A673 (cell line): ENCODE measurements at regions not wholly inside any gene's neighbourhood (a gene's known extent, or its start where the extent isn't known, plus 50 kb on each side); places are given as distances from the start of the nearest gene placed in this dataset.

Experiments used
- BruUV-seq: library from RNA; stranded (reverse); fragments of 400-500 nt; replicated peaks from 2 replicates; lab custom pipeline; 2021; lab: Mats Ljungman, UMichigan
- CTCF ChIA-PET: fragments of 300-600 bp; sonication (Branson Sonifier 250); formaldehyde crosslinking; loops from one replicate; lab custom pipeline; 2022; ENCODE audit warnings: antibody characterized with exemption; lab: Charles Lee
- POLR2A ChIA-PET: fragments of 300-600 bp; sonication (Branson Sonifier 250); formaldehyde crosslinking; loops from one replicate; lab custom pipeline; 2022; ENCODE audit warnings: antibody characterized with exemption; ENCODE audit not compliant: low non-redundant PET; lab: Charles Lee
- DNase-seq: peaks from one replicate; pipeline ENCODE4 v3.0.0-alpha.2; 2015; ENCODE audit warnings: low spot score
- H3K27ac ChIP-seq: fragments of 200-600 bp; sonication (generic); 2 replicates; pipeline ENCODE4 v1.5.1; 2016; ENCODE audit warnings: mixed run types, low read depth, mild to moderate bottlenecking, mixed read lengths, antibody characterized with exemption, low read length; ENCODE audit not compliant: poor library complexity, severe bottlenecking
- H3K27me3 ChIP-seq: fragments of 200-600 bp; sonication (generic); replicated peaks from 2 replicates; pipeline ENCODE4 v1.6.1; 2017; ENCODE audit warnings: mixed run types, low read depth, mild to moderate bottlenecking, mixed read lengths, antibody characterized with exemption, low read length; ENCODE audit not compliant: insufficient read depth, poor library complexity
- H3K36me3 ChIP-seq: fragments of 200-600 bp; sonication (generic); 2 replicates; pipeline ENCODE4 v1.6.1; 2016; ENCODE audit warnings: mixed run types, mild to moderate bottlenecking, mixed read lengths, antibody characterized with exemption, low read length; ENCODE audit not compliant: insufficient read depth, poor library complexity, severe bottlenecking
- H3K4me1 ChIP-seq: fragments of 200-600 bp; sonication (generic); 2 replicates; pipeline ENCODE4 v1.6.1; 2017; ENCODE audit warnings: mixed run types, mild to moderate bottlenecking, mixed read lengths, antibody characterized with exemption, low read length; ENCODE audit not compliant: insufficient read depth, poor library complexity, severe bottlenecking
- H3K4me3 ChIP-seq: fragments of 200-600 bp; sonication (generic); 2 replicates; pipeline ENCODE4 v1.5.1; 2016; ENCODE audit warnings: low read depth, mixed run types, mild to moderate bottlenecking, mixed read lengths, low read length; ENCODE audit not compliant: poor library complexity, severe bottlenecking
- H3K9me3 ChIP-seq: fragments of 200-600 bp; sonication (generic); 2 replicates; pipeline ENCODE4 v1.6.1; 2016; ENCODE audit warnings: mixed run types, low read depth, mild to moderate bottlenecking, mixed read lengths, antibody characterized with exemption, low read length; ENCODE audit not compliant: poor library complexity, severe bottlenecking
- EZH2 ChIP-seq: fragments of 200-600 bp; sonication (generic); IDR thresholded peaks from 2 replicates; pipeline ENCODE4 v1.6.1; 2017; ENCODE audit warnings: borderline replicate concordance, low read depth, mild to moderate bottlenecking, mixed read lengths, antibody characterized with exemption, low read length; ENCODE audit not compliant: poor library complexity, severe bottlenecking
- intact Hi-C: fragments of 100-400 bp; cut with micrococcal nuclease; formaldehyde crosslinking; loops from one replicate; pipeline ENCODE4 v1.10.0; 2022; ENCODE audit not compliant: unreplicated experiment
- TF ChIP-seq, protein P1 (sequence below): fragments of 300-800, 200-600 bp; sonication (generic); conservative IDR thresholded peaks from 2 replicates; pipeline ENCODE4 v1.5.1; 2017; ENCODE audit warnings: low read depth, mild to moderate bottlenecking, antibody characterized with exemption, low read length, moderate library complexity, mixed read lengths

DNA sequence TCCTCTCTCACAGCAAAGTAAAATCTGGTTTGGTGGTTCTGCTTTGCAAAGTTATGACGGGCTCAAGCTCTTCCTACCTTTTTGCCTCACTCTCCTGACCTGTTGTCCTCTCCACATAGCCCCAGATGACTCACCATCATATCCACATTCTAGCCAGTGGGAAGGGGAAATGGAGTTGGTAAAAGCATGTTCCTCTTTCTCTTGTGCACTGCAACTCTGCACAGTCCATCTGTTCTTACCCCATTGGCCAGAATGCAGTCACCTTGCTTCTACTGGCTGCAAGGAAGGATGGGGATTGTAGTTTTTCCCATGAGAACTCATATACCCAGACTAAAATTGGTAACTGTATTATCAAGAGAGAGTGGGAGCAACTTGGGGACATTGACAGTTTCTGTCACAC is 50.4 kb upstream of the SMIM21 start:
- Histone ChIP-seq H3K4me3 (no peak overlapping the region), H3K9me3 (no peaks in the 10 kb centered on the region), H3K36me3 (no peaks in the 10 kb centered on the region), H3K27ac (no peak overlapping the region), H3K27me3 (no peaks in the 10 kb centered on the region), H3K4me1 (peaks cover 3% of the 10 kb centered on the region)
- ChIA-PET POLR2A (no interaction called here), CTCF (no interaction called here)
- TF ChIP-seq, protein P1, sequence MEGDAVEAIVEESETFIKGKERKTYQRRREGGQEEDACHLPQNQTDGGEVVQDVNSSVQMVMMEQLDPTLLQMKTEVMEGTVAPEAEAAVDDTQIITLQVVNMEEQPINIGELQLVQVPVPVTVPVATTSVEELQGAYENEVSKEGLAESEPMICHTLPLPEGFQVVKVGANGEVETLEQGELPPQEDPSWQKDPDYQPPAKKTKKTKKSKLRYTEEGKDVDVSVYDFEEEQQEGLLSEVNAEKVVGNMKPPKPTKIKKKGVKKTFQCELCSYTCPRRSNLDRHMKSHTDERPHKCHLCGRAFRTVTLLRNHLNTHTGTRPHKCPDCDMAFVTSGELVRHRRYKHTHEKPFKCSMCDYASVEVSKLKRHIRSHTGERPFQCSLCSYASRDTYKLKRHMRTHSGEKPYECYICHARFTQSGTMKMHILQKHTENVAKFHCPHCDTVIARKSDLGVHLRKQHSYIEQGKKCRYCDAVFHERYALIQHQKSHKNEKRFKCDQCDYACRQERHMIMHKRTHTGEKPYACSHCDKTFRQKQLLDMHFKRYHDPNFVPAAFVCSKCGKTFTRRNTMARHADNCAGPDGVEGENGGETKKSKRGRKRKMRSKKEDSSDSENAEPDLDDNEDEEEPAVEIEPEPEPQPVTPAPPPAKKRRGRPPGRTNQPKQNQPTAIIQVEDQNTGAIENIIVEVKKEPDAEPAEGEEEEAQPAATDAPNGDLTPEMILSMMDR, result no peak
- TF ChIP-seq EZH2, result no peak
- intact Hi-C loops, result loop anchor here (2.0 kb wide), 1 partner anchor 821 kb away; no protein-coding TSS in a partner anchor
- DNase-seq, result no peak
- BruUV-seq, result no TSS peak
